HCT116 (cell line): ENCODE measurements at regions not wholly inside any gene's neighbourhood (a gene's known extent, or its start where the extent isn't known, plus 50 kb on each side); places are given as distances from the start of the nearest gene placed in this dataset.

Experiments used
- ATAC-seq: fragments of 200-7000 bp; cut with Tn5 transposase; 2 replicates; pipeline ENCODE4 v1.9.1; 2020; ENCODE audit warnings: mild to moderate bottlenecking, moderate library complexity
- BruUV-seq: library from RNA; stranded (reverse); fragments of 400-500 nt; replicated peaks from 2 replicates; lab custom pipeline; 2021; lab: Mats Ljungman, UMichigan
- CTCF ChIA-PET: fragments of 300-600 bp; sonication (Branson Sonifier 250); formaldehyde crosslinking; loops from one replicate; lab custom pipeline; 2021; ENCODE audit warnings: antibody characterized with exemption; lab: Charles Lee
- POLR2A ChIA-PET: fragments of 300-600, 350-600 bp; sonication (Branson Sonifier 250); formaldehyde crosslinking; loops from one replicate; lab custom pipeline; 2021; ENCODE audit warnings: antibody characterized with exemption; lab: Charles Lee
- RAD21 ChIA-PET, 2 experiments: fragments of 300-600 bp; sonication (Branson Sonifier 250); formaldehyde crosslinking; loops; one replicate each; lab custom pipeline; 2023; ENCODE audit warnings: low total read pairs in 2 of 2; ENCODE audit not compliant: uncharacterized antibody in 2 of 2, unreplicated experiment in 2 of 2, low non-redundant PET in 1 of 2; lab: Charles Lee
- DNase-seq: peaks from one replicate; pipeline ENCODE4 v3.0.0-alpha.2; 2010; ENCODE audit warnings: low read depth, low spot score
- H2AFZ ChIP-seq: fragments of 200-600 bp; shearing (Covaris generic), sonication (generic); 2 replicates; pipeline ENCODE4 v1.6.1; 2017; ENCODE audit warnings: low read depth, mixed run types, mixed read lengths, antibody characterized with exemption, low read length; ENCODE audit not compliant: poor library complexity, severe bottlenecking
- H3K27ac ChIP-seq: 2 replicates; pipeline ENCODE4 v1.5.1; 2012; ENCODE audit warnings: low read depth, low read length
- H3K27me3 ChIP-seq: fragments of 200-600 bp; sonication (generic); 2 replicates; pipeline ENCODE4 v1.6.1; 2016; ENCODE audit warnings: mixed run types, low read length, mixed read lengths; ENCODE audit not compliant: insufficient read depth
- H3K36me3 ChIP-seq, 2 experiments: fragments of 200-500 bp in 1 of 2; fragments of 200-600 bp in 1 of 2; sonication (Bioruptor generic) in 1 of 2; sonication (generic) in 1 of 2; 2 replicates each; pipeline versions ENCODE4 v1.5.1 to v1.6.1; 2014 to 2016; ENCODE audit warnings: low read length in 2 of 2, inconsistent platforms in 1 of 2, mixed read lengths in 1 of 2, mixed run types in 1 of 2; ENCODE audit not compliant: insufficient read depth in 2 of 2, control insufficient read depth in 1 of 2
- H3K4me1 ChIP-seq, 2 experiments: fragments of 200-600 bp in 1 of 2; sonication (generic) in 1 of 2; 2 replicates each; pipeline versions ENCODE4 v1.5.1 to v1.6.1; 2012 to 2017; ENCODE audit warnings: low read length in 2 of 2, inconsistent platforms in 1 of 2, mild to moderate bottlenecking in 1 of 2, mixed read lengths in 1 of 2, mixed run types in 1 of 2, moderate library complexity in 1 of 2; ENCODE audit not compliant: insufficient read depth in 2 of 2, control insufficient read depth in 1 of 2
- H3K4me2 ChIP-seq: fragments of 200-600 bp; sonication (generic); 2 replicates; pipeline ENCODE4 v1.6.1; 2017; ENCODE audit warnings: mixed run types, low read length, mixed read lengths
- H3K4me3 ChIP-seq, 2 experiments: fragments of 200-600 bp in 1 of 2; sonication (generic) in 1 of 2; replicated peaks in 1 of 2; 2 replicates each; pipeline ENCODE4 v1.5.1; 2011 to 2016; ENCODE audit warnings: low read length in 2 of 2, control low read depth in 1 of 2, low read depth in 1 of 2, mild to moderate bottlenecking in 1 of 2, mixed read lengths in 1 of 2, mixed run types in 1 of 2
- H3K79me2 ChIP-seq: fragments of 200-600 bp; sonication (generic); 2 replicates; pipeline ENCODE4 v1.6.1; 2017; ENCODE audit warnings: mild to moderate bottlenecking, mixed run types, low read length, moderate library complexity, mixed read lengths; ENCODE audit not compliant: insufficient read depth
- H3K9ac ChIP-seq: fragments of 200-600 bp; sonication (generic); 2 replicates; pipeline ENCODE4 v1.6.1; 2016; ENCODE audit warnings: low read length, mixed read lengths
- H3K9me2 ChIP-seq: fragments of 200-600 bp; sonication (generic), shearing (Covaris generic); 2 replicates; pipeline ENCODE4 v1.6.1; 2017; ENCODE audit warnings: mixed run types, mild to moderate bottlenecking, moderate library complexity; ENCODE audit not compliant: insufficient read depth
- H3K9me3 ChIP-seq, 2 experiments: fragments of 200-500 bp in 1 of 2; fragments of 200-600 bp in 1 of 2; sonication (Bioruptor generic) in 1 of 2; sonication (generic) in 1 of 2; 2 replicates each; pipeline ENCODE4 v1.6.1; 2014 to 2017; ENCODE audit warnings: low read length in 2 of 2, mixed read lengths in 2 of 2, inconsistent platforms in 1 of 2, low read depth in 1 of 2, mild to moderate bottlenecking in 1 of 2, mixed run types in 1 of 2, moderate library complexity in 1 of 2; ENCODE audit not compliant: control insufficient read depth in 1 of 2, insufficient read depth in 1 of 2
- H4K20me1 ChIP-seq: fragments of 200-600 bp; sonication (generic), shearing (Covaris generic); 2 replicates; pipeline ENCODE4 v1.6.1; 2017; ENCODE audit warnings: mixed run types, mild to moderate bottlenecking, moderate library complexity; ENCODE audit not compliant: insufficient read depth
- CEBPB ChIP-seq: IDR thresholded peaks from 2 replicates; pipeline ENCODE4 v1.6.1; 2012; ENCODE audit warnings: low read depth
- EZH2phosphoT487 ChIP-seq: fragments of 200-600 bp; IDR thresholded peaks from 2 replicates; pipeline ENCODE4 v1.6.1; 2018; ENCODE audit warnings: antibody characterized with exemption, borderline replicate concordance
- POLR2A ChIP-seq: IDR thresholded peaks from 2 replicates; pipeline ENCODE4 v1.7.0; 2011; ENCODE audit warnings: borderline replicate concordance; ENCODE audit not compliant: insufficient read depth, insufficient read length; ENCODE audit errors: extremely low read depth
- ZFX ChIP-seq: fragments of 450-650 bp; IDR thresholded peaks from 2 replicates; pipeline ENCODE4 v1.6.1; 2017
- intact Hi-C: fragments of 100-400 bp; cut with micrococcal nuclease; formaldehyde crosslinking; loops from 2 replicates; pipeline ENCODE4 v1.10.0; 2022
- TF ChIP-seq, protein P1 (sequence below): IDR thresholded peaks from 2 replicates; pipeline ENCODE4 v1.6.1; 2012; ENCODE audit warnings: low read depth
- TF ChIP-seq, protein P2 (sequence below): IDR thresholded peaks from 2 replicates; pipeline ENCODE4 v1.6.1; 2012

DNA sequence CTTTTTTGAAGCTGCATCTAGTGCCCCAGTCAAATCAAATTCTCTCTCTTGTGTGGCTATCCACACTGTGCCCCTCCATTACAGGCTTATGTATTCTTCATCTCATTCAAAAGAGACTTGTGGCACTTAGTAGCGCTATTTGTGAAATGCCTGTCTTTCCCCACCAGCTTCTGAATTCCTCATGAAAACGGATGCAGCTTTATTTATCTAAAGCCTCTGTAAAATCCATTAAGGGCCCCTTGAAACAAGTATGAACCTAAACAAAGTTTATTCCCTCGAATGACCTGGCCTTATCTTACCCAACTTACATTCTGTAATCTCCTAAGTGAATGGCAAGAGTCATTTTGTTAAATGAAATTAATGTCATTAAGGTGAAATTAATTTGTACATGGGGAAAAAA, 417.4 kb upstream of the PIK3C3 start (continued):
- TF ChIP-seq, protein P1, sequence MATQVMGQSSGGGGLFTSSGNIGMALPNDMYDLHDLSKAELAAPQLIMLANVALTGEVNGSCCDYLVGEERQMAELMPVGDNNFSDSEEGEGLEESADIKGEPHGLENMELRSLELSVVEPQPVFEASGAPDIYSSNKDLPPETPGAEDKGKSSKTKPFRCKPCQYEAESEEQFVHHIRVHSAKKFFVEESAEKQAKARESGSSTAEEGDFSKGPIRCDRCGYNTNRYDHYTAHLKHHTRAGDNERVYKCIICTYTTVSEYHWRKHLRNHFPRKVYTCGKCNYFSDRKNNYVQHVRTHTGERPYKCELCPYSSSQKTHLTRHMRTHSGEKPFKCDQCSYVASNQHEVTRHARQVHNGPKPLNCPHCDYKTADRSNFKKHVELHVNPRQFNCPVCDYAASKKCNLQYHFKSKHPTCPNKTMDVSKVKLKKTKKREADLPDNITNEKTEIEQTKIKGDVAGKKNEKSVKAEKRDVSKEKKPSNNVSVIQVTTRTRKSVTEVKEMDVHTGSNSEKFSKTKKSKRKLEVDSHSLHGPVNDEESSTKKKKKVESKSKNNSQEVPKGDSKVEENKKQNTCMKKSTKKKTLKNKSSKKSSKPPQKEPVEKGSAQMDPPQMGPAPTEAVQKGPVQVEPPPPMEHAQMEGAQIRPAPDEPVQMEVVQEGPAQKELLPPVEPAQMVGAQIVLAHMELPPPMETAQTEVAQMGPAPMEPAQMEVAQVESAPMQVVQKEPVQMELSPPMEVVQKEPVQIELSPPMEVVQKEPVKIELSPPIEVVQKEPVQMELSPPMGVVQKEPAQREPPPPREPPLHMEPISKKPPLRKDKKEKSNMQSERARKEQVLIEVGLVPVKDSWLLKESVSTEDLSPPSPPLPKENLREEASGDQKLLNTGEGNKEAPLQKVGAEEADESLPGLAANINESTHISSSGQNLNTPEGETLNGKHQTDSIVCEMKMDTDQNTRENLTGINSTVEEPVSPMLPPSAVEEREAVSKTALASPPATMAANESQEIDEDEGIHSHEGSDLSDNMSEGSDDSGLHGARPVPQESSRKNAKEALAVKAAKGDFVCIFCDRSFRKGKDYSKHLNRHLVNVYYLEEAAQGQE: no peak
- TF ChIP-seq ZFX: no peak

DNA sequence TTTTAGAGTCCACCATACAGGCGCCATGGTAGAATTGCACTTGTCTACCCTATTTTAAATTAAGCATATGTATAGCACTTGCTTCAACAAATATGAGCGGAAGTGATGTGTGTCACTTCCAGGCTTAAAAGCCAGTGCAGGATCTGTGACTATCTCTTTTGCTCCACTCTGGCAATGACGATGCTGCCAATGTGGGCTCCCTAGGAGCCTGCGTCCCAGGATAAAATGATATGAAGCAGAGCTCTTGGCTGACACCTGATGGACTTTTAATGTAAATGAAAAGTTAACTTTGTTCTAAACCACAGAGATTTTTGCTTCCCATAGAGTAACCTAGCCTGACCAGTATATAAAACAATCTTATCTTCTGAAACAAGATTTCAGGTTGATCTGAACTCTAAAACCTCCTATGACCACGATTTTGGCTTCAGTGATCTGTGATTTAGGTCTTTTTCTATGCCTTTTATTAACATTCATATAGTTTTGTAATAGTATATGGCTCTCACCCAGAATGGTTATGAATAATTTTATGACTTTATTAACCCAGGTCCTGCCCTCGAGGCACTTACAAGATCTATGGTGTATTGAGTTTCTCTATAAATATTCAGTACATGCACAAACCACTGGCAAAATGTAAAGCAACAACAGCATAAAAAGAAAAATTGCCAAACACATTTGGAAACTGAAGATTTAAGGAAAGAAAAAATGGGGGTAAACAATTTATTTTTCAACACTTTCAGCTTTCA, 422.5 kb upstream of the PIK3C3 start:
- ChIA-PET RAD21 (no interaction called here), POLR2A (no interaction called here)
- Histone ChIP-seq H3K4me3 (no peak overlapping the region), H3K36me3 (no peaks in the 10 kb centered on the region), H3K79me2 (no peaks in the 10 kb centered on the region), H4K20me1 (no peaks in the 10 kb centered on the region), H3K4me2 (no peak overlapping the region), H3K27me3 (no peaks in the 10 kb centered on the region), H3K27ac (no peak overlapping the region), H3K4me1 (no peaks in the 10 kb centered on the region), H3K9ac (no peak overlapping the region), H3K9me3 (peaks cover 8 to 17% of the 10 kb centered on the region in 2 experiments; a peak in 2 of 4 replicates), H3K9me2 (no peaks in the 10 kb centered on the region)
- intact Hi-C loops: no loop called here
- ATAC-seq (no peak), DNase-seq (no peak)
- no peak for TF ChIP-seq CEBPB
- TF ChIP-seq, protein P2, sequence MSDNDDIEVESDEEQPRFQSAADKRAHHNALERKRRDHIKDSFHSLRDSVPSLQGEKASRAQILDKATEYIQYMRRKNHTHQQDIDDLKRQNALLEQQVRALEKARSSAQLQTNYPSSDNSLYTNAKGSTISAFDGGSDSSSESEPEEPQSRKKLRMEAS: no peak
- TF ChIP-seq EZH2phosphoT487: no peak
- TF ChIP-seq POLR2A: no peak
- TF ChIP-seq, all 23 proteins: peak for 0
- CTCF ChIA-PET: no interaction called here
- H2AFZ ChIP-seq: no peak overlapping the region
- BruUV-seq: no TSS peak
